ENCODE measurements at regions not wholly inside any gene's neighbourhood (a gene's known extent, or its start where the extent isn't known, plus 50 kb on each side); places are given as distances from the start of the nearest gene placed in this dataset.

- TF ChIP-seq CTCF (IDR thresholded peaks at IDR 0.05) (no peak), POLR2A (IDR thresholded peaks at IDR 0.05) (no peak), EP300 (IDR thresholded peaks at IDR 0.05) (no peak)
Measured at GRCh38 chr7:25666671-25667060, 438.4 kb upstream of the NPVF start.
